ENCODE measurements at regions not wholly inside any gene's neighbourhood (a gene's known extent, or its start where the extent isn't known, plus 50 kb on each side); places are given as distances from the start of the nearest gene placed in this dataset.
"Not testable (repeated sequence)": the region's sequence is repeated elsewhere in the genome, so short reads cannot be mapped to it uniquely, and the experiment has no call there.

- no peak for DNase-seq (ENCODE audit: extremely low spot score)
- ChIA-PET POLR2A (no interaction called here), CTCF (no interaction called here)
- TF ChIP-seq SP1 (IDR thresholded peaks at IDR 0.05) (no peak), LEF1 (IDR thresholded peaks at IDR 0.05; ENCODE audit: borderline replicate concordance) (no peak), PKNOX1 (IDR thresholded peaks at IDR 0.05) (no peak), FOXA1 (IDR thresholded peaks at IDR 0.05) (no peak), FOXM1 (IDR thresholded peaks at IDR 0.05; ENCODE audit: borderline replicate concordance) (no peak), BHLHE40 (IDR thresholded peaks at IDR 0.05; ENCODE audit: borderline replicate concordance) (no peak), L3MBTL2 (conservative IDR thresholded peaks at IDR 0.05) (no peak), NFRKB (IDR thresholded peaks at IDR 0.05) (no peak), FOXK2 (IDR thresholded peaks at IDR 0.05) (no peak), ELF4 (IDR thresholded peaks at IDR 0.05) (no peak)
Observed at GRCh38 chr17:36689089-36689667, 87.8 kb downstream of the MRM1 start.

- POLR2A ChIA-PET: no interaction called here
- TF ChIP-seq FOXM1 (IDR thresholded peaks at IDR 0.05; ENCODE audit: borderline replicate concordance) (no peak), BHLHE40 (IDR thresholded peaks at IDR 0.05; ENCODE audit: borderline replicate concordance) (no peak), TARDBP (IDR thresholded peaks at IDR 0.05) (no peak)
Observed at GRCh38 chr17:36690190-36690589, 88.8 kb downstream of the MRM1 start.

GRCh38 chr17:36691606-36692005 is 90.2 kb downstream of the MRM1 start:
- DNase-seq (ENCODE audit: extremely low spot score): no peak
- CTCF ChIA-PET: interaction anchor here (0.6 kb wide), 1 partner anchor 918 kb away, joined by 3 read pairs; no protein-coding TSS in a partner anchor
- POLR2A ChIA-PET: no interaction called here
- TF ChIP-seq PKNOX1 (IDR thresholded peaks at IDR 0.05) (no peak), HDGF (IDR thresholded peaks at IDR 0.05; ENCODE audit: borderline replicate concordance) (no peak), FOXK2 (IDR thresholded peaks at IDR 0.05) (no peak), L3MBTL2 (conservative IDR thresholded peaks at IDR 0.05) (no peak), TARDBP (IDR thresholded peaks at IDR 0.05) (no peak), ARNT (IDR thresholded peaks at IDR 0.05) (no peak), FOXM1 (IDR thresholded peaks at IDR 0.05; ENCODE audit: borderline replicate concordance) (no peak), FOXA1 (IDR thresholded peaks at IDR 0.05) (no peak), ZNF384 (IDR thresholded peaks at IDR 0.05) (no peak), ELF4 (IDR thresholded peaks at IDR 0.05) (no peak), CTBP1 (IDR thresholded peaks at IDR 0.05; ENCODE audit: borderline replicate concordance) (no peak), LEF1 (IDR thresholded peaks at IDR 0.05; ENCODE audit: borderline replicate concordance) (no peak), NFRKB (IDR thresholded peaks at IDR 0.05) (no peak), SUZ12 (IDR thresholded peaks at IDR 0.05) (no peak), SP1 (IDR thresholded peaks at IDR 0.05) (no peak), BHLHE40 (IDR thresholded peaks at IDR 0.05; ENCODE audit: borderline replicate concordance) (no peak)

More at GRCh38 chr17:36690190-36690589, 88.8 kb downstream of the MRM1 start:
- CTCF ChIA-PET: no interaction called here
- DNase-seq (ENCODE audit: extremely low spot score): no peak

- no peak for TF ChIP-seq ZNF384 (IDR thresholded peaks at IDR 0.05)
- TF ChIP-seq FOXK2 (IDR thresholded peaks at IDR 0.05): no peak
- TF ChIP-seq LEF1 (IDR thresholded peaks at IDR 0.05; ENCODE audit: borderline replicate concordance): no peak
- no peak for TF ChIP-seq PKNOX1 (IDR thresholded peaks at IDR 0.05)
- no peak for TF ChIP-seq FOXM1 (IDR thresholded peaks at IDR 0.05; ENCODE audit: borderline replicate concordance)
- no peak for TF ChIP-seq HDGF (IDR thresholded peaks at IDR 0.05; ENCODE audit: borderline replicate concordance)
- TF ChIP-seq FOXA1 (IDR thresholded peaks at IDR 0.05): no peak
- no peak for TF ChIP-seq ELF4 (IDR thresholded peaks at IDR 0.05)
- no peak for TF ChIP-seq BHLHE40 (IDR thresholded peaks at IDR 0.05; ENCODE audit: borderline replicate concordance)
- no peak for TF ChIP-seq TARDBP (IDR thresholded peaks at IDR 0.05)
- POLR2A ChIA-PET: no interaction called here
- CTCF ChIA-PET: no interaction called here
- DNase-seq (ENCODE audit: extremely low spot score): no peak
Observed at GRCh38 chr17:36695082-36695481, 93.7 kb downstream of the MRM1 start.

- POLR2A ChIA-PET; DNase-seq (ENCODE audit: extremely low spot score); CTCF ChIA-PET: not testable (repeated sequence)
Observed at GRCh38 chr17:36695710-36696109, 94.3 kb downstream of the MRM1 start.

GRCh38 chr17:36696805-36697204 is 95.4 kb downstream of the MRM1 start:
- CTCF ChIA-PET: interaction anchor here (0.8 kb wide), 1 partner anchor 8 kb away, joined by 6 read pairs; no protein-coding TSS in a partner anchor
- no peak for DNase-seq (ENCODE audit: extremely low spot score)
- POLR2A ChIA-PET: no interaction called here
- TF ChIP-seq FOXK2 (IDR thresholded peaks at IDR 0.05) (no peak), LEF1 (IDR thresholded peaks at IDR 0.05; ENCODE audit: borderline replicate concordance) (no peak), ZNF384 (IDR thresholded peaks at IDR 0.05) (no peak), NFRKB (IDR thresholded peaks at IDR 0.05) (no peak), ARNT (IDR thresholded peaks at IDR 0.05) (no peak), BHLHE40 (IDR thresholded peaks at IDR 0.05; ENCODE audit: borderline replicate concordance) (no peak), SP1 (IDR thresholded peaks at IDR 0.05) (no peak), FOXA1 (IDR thresholded peaks at IDR 0.05) (no peak), PKNOX1 (IDR thresholded peaks at IDR 0.05) (no peak), CTBP1 (IDR thresholded peaks at IDR 0.05; ENCODE audit: borderline replicate concordance) (no peak), HDGF (IDR thresholded peaks at IDR 0.05; ENCODE audit: borderline replicate concordance) (no peak), SUZ12 (IDR thresholded peaks at IDR 0.05) (no peak), ELF4 (IDR thresholded peaks at IDR 0.05) (no peak), TARDBP (IDR thresholded peaks at IDR 0.05) (no peak), L3MBTL2 (conservative IDR thresholded peaks at IDR 0.05) (no peak), FOXM1 (IDR thresholded peaks at IDR 0.05; ENCODE audit: borderline replicate concordance) (no peak)

All from HEK293T (cell line).